ENCODE measurements at regions not wholly inside any gene's neighbourhood (a gene's known extent, or its start where the extent isn't known, plus 50 kb on each side); places are given as distances from the start of the nearest gene placed in this dataset.

DNA sequence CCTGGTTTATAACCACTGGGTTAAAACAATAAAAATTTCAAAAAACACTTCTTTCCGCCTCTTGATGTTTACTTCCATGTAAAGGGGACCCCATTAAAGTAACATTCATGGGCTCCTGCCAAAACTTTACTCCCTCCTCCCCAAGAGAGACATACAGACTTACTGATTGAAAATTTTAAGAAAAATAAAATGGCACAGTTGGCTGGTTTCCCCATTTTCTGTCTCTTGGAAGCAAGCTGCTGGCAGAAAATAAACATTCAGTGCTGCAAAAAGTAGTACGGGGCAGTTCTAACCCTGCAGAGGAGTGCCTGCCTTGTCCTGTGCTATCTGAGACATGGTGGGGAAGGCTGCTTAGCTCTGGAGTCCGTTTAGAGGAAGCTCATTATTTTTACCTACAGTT is 187.3 kb upstream of the INTU start:
- BruUV-seq (replicated peaks), result no TSS peak
- DNase-seq (ENCODE audit: low read depth, low spot score) (no peak), FAIRE-seq (no peak), ATAC-seq (no peak)
- no peak overlapping the region for H3K9ac ChIP-seq (ENCODE audit: control insufficient read depth, insufficient read depth, low read length)
- TF ChIP-seq NFIC (IDR thresholded peaks at IDR 0.05; ENCODE audit: low read depth, low read length) (no peak), FOS (IDR thresholded peaks at IDR 0.05; ENCODE audit: borderline replicate concordance, extremely low read depth, insufficient read length) (no peak), POLR2A (IDR thresholded peaks at IDR 0.05; ENCODE audit: low read depth, low read length) (no peak), TAF1 (IDR thresholded peaks at IDR 0.05; ENCODE audit: borderline replicate concordance, low read depth, low read length) (no peak), EZH2 (IDR thresholded peaks at IDR 0.05; ENCODE audit: borderline replicate concordance, control insufficient read depth, low read depth, low read length) (no peak), RCOR1 (conservative IDR thresholded peaks at IDR 0.05; ENCODE audit: low read depth, low read length) (no peak), POLR2AphosphoS5 (IDR thresholded peaks at IDR 0.05; ENCODE audit: low read length) (no peak), SMAD5 (IDR thresholded peaks at IDR 0.05; ENCODE audit: low read depth) (no peak), SPI1 (IDR thresholded peaks at IDR 0.05; ENCODE audit: borderline replicate concordance, insufficient read depth, low read depth, low read length) (no peak), ATF7 (IDR thresholded peaks at IDR 0.05; ENCODE audit: low read depth) (no peak), PAX8 (IDR thresholded peaks at IDR 0.05) (no peak)
- TF ChIP-seq, protein P1, sequence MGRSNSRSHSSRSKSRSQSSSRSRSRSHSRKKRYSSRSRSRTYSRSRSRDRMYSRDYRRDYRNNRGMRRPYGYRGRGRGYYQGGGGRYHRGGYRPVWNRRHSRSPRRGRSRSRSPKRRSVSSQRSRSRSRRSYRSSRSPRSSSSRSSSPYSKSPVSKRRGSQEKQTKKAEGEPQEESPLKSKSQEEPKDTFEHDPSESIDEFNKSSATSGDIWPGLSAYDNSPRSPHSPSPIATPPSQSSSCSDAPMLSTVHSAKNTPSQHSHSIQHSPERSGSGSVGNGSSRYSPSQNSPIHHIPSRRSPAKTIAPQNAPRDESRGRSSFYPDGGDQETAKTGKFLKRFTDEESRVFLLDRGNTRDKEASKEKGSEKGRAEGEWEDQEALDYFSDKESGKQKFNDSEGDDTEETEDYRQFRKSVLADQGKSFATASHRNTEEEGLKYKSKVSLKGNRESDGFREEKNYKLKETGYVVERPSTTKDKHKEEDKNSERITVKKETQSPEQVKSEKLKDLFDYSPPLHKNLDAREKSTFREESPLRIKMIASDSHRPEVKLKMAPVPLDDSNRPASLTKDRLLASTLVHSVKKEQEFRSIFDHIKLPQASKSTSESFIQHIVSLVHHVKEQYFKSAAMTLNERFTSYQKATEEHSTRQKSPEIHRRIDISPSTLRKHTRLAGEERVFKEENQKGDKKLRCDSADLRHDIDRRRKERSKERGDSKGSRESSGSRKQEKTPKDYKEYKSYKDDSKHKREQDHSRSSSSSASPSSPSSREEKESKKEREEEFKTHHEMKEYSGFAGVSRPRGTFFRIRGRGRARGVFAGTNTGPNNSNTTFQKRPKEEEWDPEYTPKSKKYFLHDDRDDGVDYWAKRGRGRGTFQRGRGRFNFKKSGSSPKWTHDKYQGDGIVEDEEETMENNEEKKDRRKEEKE (IDR thresholded peaks at IDR 0.05), result no peak
- TF ChIP-seq, protein P2, sequence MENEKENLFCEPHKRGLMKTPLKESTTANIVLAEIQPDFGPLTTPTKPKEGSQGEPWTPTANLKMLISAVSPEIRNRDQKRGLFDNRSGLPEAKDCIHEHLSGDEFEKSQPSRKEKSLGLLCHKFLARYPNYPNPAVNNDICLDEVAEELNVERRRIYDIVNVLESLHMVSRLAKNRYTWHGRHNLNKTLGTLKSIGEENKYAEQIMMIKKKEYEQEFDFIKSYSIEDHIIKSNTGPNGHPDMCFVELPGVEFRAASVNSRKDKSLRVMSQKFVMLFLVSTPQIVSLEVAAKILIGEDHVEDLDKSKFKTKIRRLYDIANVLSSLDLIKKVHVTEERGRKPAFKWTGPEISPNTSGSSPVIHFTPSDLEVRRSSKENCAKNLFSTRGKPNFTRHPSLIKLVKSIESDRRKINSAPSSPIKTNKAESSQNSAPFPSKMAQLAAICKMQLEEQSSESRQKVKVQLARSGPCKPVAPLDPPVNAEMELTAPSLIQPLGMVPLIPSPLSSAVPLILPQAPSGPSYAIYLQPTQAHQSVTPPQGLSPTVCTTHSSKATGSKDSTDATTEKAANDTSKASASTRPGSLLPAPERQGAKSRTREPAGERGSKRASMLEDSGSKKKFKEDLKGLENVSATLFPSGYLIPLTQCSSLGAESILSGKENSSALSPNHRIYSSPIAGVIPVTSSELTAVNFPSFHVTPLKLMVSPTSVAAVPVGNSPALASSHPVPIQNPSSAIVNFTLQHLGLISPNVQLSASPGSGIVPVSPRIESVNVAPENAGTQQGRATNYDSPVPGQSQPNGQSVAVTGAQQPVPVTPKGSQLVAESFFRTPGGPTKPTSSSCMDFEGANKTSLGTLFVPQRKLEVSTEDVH (IDR thresholded peaks at IDR 0.05; ENCODE audit: low read depth, partially characterized antibody), result no peak
- TF ChIP-seq, protein P3, sequence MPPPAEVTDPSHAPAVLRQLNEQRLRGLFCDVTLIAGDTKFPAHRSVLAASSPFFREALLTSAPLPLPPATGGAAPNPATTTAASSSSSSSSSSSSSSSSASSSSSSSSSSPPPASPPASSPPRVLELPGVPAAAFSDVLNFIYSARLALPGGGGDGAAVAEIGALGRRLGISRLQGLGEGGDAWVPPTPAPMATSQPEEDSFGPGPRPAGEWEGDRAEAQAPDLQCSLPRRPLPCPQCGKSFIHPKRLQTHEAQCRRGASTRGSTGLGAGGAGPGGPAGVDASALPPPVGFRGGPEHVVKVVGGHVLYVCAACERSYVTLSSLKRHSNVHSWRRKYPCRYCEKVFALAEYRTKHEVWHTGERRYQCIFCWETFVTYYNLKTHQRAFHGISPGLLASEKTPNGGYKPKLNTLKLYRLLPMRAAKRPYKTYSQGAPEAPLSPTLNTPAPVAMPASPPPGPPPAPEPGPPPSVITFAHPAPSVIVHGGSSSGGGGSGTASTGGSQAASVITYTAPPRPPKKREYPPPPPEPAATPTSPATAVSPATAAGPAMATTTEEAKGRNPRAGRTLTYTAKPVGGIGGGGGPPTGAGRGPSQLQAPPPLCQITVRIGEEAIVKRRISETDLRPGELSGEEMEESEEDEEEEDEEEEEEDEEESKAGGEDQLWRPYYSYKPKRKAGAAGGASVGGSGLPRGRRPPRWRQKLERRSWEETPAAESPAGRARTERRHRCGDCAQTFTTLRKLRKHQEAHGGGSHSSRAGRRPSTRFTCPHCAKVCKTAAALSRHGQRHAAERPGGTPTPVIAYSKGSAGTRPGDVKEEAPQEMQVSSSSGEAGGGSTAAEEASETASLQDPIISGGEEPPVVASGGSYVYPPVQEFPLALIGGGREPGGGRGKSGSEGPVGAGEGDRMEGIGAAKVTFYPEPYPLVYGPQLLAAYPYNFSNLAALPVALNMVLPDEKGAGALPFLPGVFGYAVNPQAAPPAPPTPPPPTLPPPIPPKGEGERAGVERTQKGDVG (CRISPR knock-in tag; IDR thresholded peaks at IDR 0.05), result no peak
- 8% methylated on average over 3 of the region's 3 CpGs for WGBS (ENCODE audit: insufficient coverage, insufficient replicate concordance, low lambda C conversion rate, missing lambda C conversion rate)
- SMC1A ChIA-PET (ENCODE audit: uncharacterized antibody, unreplicated experiment), result no interaction called here
- H3K9me3 ChIP-seq (replicated peaks; ENCODE audit: control insufficient read depth, insufficient read depth, low read length), result no peaks in the 10 kb centered on the region
- RAD21 ChIA-PET (ENCODE audit: unreplicated experiment), result no interaction called here
- no peaks in the 10 kb centered on the region for H4K20me1 ChIP-seq (ENCODE audit: control insufficient read depth, insufficient read depth)
- H3K4me2 ChIP-seq (ENCODE audit: control insufficient read depth, insufficient read depth), result no peak overlapping the region
- H3K27ac ChIP-seq (ENCODE audit: control insufficient read depth, insufficient read depth), result no peak overlapping the region
- H3K79me2 ChIP-seq (ENCODE audit: control insufficient read depth, insufficient read depth, low read length), result no peaks in the 10 kb centered on the region
- CTCF ChIA-PET, result no interaction called here
- no peaks in the 10 kb centered on the region; a peak in 1 of 4 replicates for H3K27me3 ChIP-seq (replicated peaks in 1 of 2; ENCODE audit: control insufficient read depth in 2 of 2, insufficient read depth in 2 of 2, low read length in 1 of 2)
- POLR2A ChIA-PET, result no interaction called here
- no peaks in the 10 kb centered on the region for H3K4me1 ChIP-seq (ENCODE audit: control insufficient read depth, insufficient read depth, low read length)
- no peaks in the 10 kb centered on the region for H3K36me3 ChIP-seq (ENCODE audit: control insufficient read depth in 2 of 2, insufficient read depth in 2 of 2, low read length in 1 of 2)
- in situ Hi-C loops (cut with MboI) (no loop called here), intact Hi-C loops (cut with micrococcal nuclease; ENCODE audit: unreplicated experiment) (no loop called here)
- H3K4me3 ChIP-seq, result no peak overlapping the region
- H2AFZ ChIP-seq (ENCODE audit: control insufficient read depth, low read depth, low read length), result no peak overlapping the region
